D721Med (cell line): ENCODE measurements at regions not wholly inside any gene's neighbourhood (a gene's known extent, or its start where the extent isn't known, plus 50 kb on each side); places are given as distances from the start of the nearest gene placed in this dataset.
A peak's percentile ranks its signal among the peaks of the same experiment; 100 is the strongest.

Source experiments
- DNase-seq: peaks from one replicate; pipeline ENCODE4 v3.0.0; 2011; ENCODE audit warnings: low spot score; ENCODE audit not compliant: insufficient read length
- FAIRE-seq: peaks from 2 replicates; lab custom pipeline; 2011; peaks lifted over from hg19 to GRCh38; lab: Jason Lieb, UNC
- CTCF ChIP-seq: IDR thresholded peaks from 2 replicates; pipeline ENCODE4 v1.5.1; 2012; ENCODE audit warnings: mild to moderate bottlenecking, control low read depth; ENCODE audit not compliant: insufficient read depth; ENCODE audit errors: missing control alignments

- DNase-seq (no peak), FAIRE-seq (no peak)
- TF ChIP-seq CTCF: no peak
These were observed 111.6 kb downstream of the NEUROD6 start for GRCh38 chr7:31228957-31229356.

GRCh38 chr7:31214751-31215150 is 125.8 kb downstream of the NEUROD6 start:
- DNase-seq (no peak), FAIRE-seq (no peak)
- no peak for TF ChIP-seq CTCF

- no peak for TF ChIP-seq CTCF
- DNase-seq (no peak), FAIRE-seq (no peak)
These were observed 129.2 kb downstream of the NEUROD6 start for GRCh38 chr7:31211281-31211680.

GRCh38 chr7:31204071-31204470 is 136.5 kb downstream of the NEUROD6 start:
- TF ChIP-seq CTCF: no peak
- FAIRE-seq: no peak

GRCh38 chr7:31203551-31203950 is 137.0 kb downstream of the NEUROD6 start:
- FAIRE-seq (no peak), DNase-seq (no peak)
- TF ChIP-seq CTCF: no peak

More at GRCh38 chr7:31204071-31204470, 136.5 kb downstream of the NEUROD6 start:
- no peak for DNase-seq

- DNase-seq (no peak), FAIRE-seq (no peak)
- TF ChIP-seq CTCF: no peak
These were observed 137.7 kb downstream of the NEUROD6 start for GRCh38 chr7:31202801-31203200.

GRCh38 chr7:31192986-31193385 is 140.9 kb downstream of the ADCYAP1R1 start:
- DNase-seq: peak; percentile 74
- peak; percentile 70 for TF ChIP-seq CTCF
- no peak for FAIRE-seq
